ENCODE measurements at regions not wholly inside any gene's neighbourhood (a gene's known extent, or its start where the extent isn't known, plus 50 kb on each side); places are given as distances from the start of the nearest gene placed in this dataset.

GRCh38 chr12:131348646-131349045, 362.2 kb upstream of the SFSWAP start (continued):
- TF ChIP-seq CHD7 (IDR thresholded peaks at IDR 0.05; ENCODE audit: insufficient replicate concordance, low read length) = no peak
- no peak for TF ChIP-seq CBX5 (IDR thresholded peaks at IDR 0.05; ENCODE audit: low read depth, low read length)
- no peak for TF ChIP-seq SP1 (IDR thresholded peaks at IDR 0.05; ENCODE audit: low read depth, low read length)
- no peak for TF ChIP-seq POU5F1 (IDR thresholded peaks at IDR 0.05; ENCODE audit: low read depth, low read length)
- TF ChIP-seq HDAC6 (IDR thresholded peaks at IDR 0.05; ENCODE audit: low read depth, low read length) = no peak
- no peak for TF ChIP-seq BRCA1 (IDR thresholded peaks at IDR 0.05; ENCODE audit: low read depth, low read length)
- TF ChIP-seq CHD1 (IDR thresholded peaks at IDR 0.05; ENCODE audit: low read depth, low read length) = no peak
- TF ChIP-seq SP2 (IDR thresholded peaks at IDR 0.05; ENCODE audit: low read length) = no peak
- TF ChIP-seq CREB1 (IDR thresholded peaks at IDR 0.05) = no peak
- no peak for TF ChIP-seq RBBP5 (IDR thresholded peaks at IDR 0.05; ENCODE audit: borderline replicate concordance, low read depth, low read length)
- TF ChIP-seq JUND (IDR thresholded peaks at IDR 0.05; ENCODE audit: low read length) = no peak
- no peak for TF ChIP-seq CHD2 (IDR thresholded peaks at IDR 0.05; ENCODE audit: low read length)
- no peak for TF ChIP-seq BCL11A (IDR thresholded peaks at IDR 0.05; ENCODE audit: low read depth in 2 of 2, low read length in 2 of 2)
- TF ChIP-seq RFX5 (IDR thresholded peaks at IDR 0.05; ENCODE audit: borderline replicate concordance, low read depth, low read length) = no peak
- no peak for TF ChIP-seq TAF7 (optimal IDR thresholded peaks at IDR 0.05; ENCODE audit: borderline replicate concordance, low read depth, low read length)

All from H1 (cell line).